ENCODE measurements at regions not wholly inside any gene's neighbourhood (a gene's known extent, or its start where the extent isn't known, plus 50 kb on each side); places are given as distances from the start of the nearest gene placed in this dataset.

- H3K9me3 ChIP-seq (ENCODE audit: control insufficient read depth, low read length): no peaks in the 10 kb centered on the region
- WGBS: 83% methylated on average over 5 of the region's 5 CpGs
- no peak overlapping the region for H3K9ac ChIP-seq (ENCODE audit: low read length)
Measured at GRCh38 chr7:14065286-14065685, 75.8 kb upstream of the ETV1 start.

GRCh38 chr7:14055813-14056212, 66.3 kb upstream of the ETV1 start:
- no peak overlapping the region for H3K4me2 ChIP-seq (ENCODE audit: low read length, poor library complexity, severe bottlenecking)
- H2BK120ac ChIP-seq (ENCODE audit: low read depth, low read length): no peak overlapping the region

More at GRCh38 chr7:14065286-14065685, 75.8 kb upstream of the ETV1 start:
- Histone ChIP-seq H3K23ac (ENCODE audit: low read length in 2 of 2) (no peak overlapping the region), H2BK5ac (ENCODE audit: low read depth, low read length, poor library complexity, severe bottlenecking) (no peak overlapping the region), H2BK12ac (ENCODE audit: low read length in 2 of 2) (no peak overlapping the region), H3K4ac (ENCODE audit: low read depth in 1 of 2, low read length in 2 of 2) (no peak overlapping the region), H4K91ac (ENCODE audit: low read length) (no peak overlapping the region), H3K27ac (ENCODE audit: low read length, poor library complexity, severe bottlenecking) (no peak overlapping the region), H2AK5ac (ENCODE audit: low read length, severe bottlenecking) (no peak overlapping the region), H2BK120ac (ENCODE audit: low read depth, low read length) (no peak overlapping the region), H4K8ac (ENCODE audit: low read length) (no peak overlapping the region), H3K14ac (ENCODE audit: low read length in 2 of 2) (no peak overlapping the region), H3K4me3 (ENCODE audit: insufficient read depth in 1 of 2, low read depth in 1 of 2, low read length in 2 of 2) (no peak overlapping the region), H3K27me3 (ENCODE audit: control insufficient read depth in 1 of 2, insufficient read depth in 1 of 2, low read length in 2 of 2) (no peaks in the 10 kb centered on the region), H3K79me1 (replicated peaks; ENCODE audit: low read length, poor library complexity, severe bottlenecking) (no peaks in the 10 kb centered on the region), H3K4me1 (ENCODE audit: control insufficient read depth, insufficient read depth, low read depth, low read length) (no peaks in the 10 kb centered on the region), H3K36me3 (ENCODE audit: control insufficient read depth in 1 of 2, insufficient read depth in 2 of 2, low read depth in 1 of 2, low read length in 2 of 2) (no peaks in the 10 kb centered on the region), H2BK15ac (ENCODE audit: low read depth, poor library complexity, severe bottlenecking) (no peak overlapping the region), H2AFZ (ENCODE audit: low read depth, low read length) (no peak overlapping the region), H3K18ac (ENCODE audit: low read depth in 1 of 2, low read length in 2 of 2) (no peak overlapping the region), H3K4me2 (ENCODE audit: low read length, poor library complexity, severe bottlenecking) (no peak overlapping the region)
- DNase-seq: no peak

GRCh38 chr7:14054125-14054524, 64.7 kb upstream of the ETV1 start:
- no peaks in the 10 kb centered on the region for H3K9me3 ChIP-seq (ENCODE audit: control insufficient read depth, low read length)
- H2BK5ac ChIP-seq (ENCODE audit: low read depth, low read length, poor library complexity, severe bottlenecking): no peak overlapping the region
- H3K79me1 ChIP-seq (replicated peaks; ENCODE audit: low read length, poor library complexity, severe bottlenecking): no peaks in the 10 kb centered on the region
- H3K4me2 ChIP-seq (ENCODE audit: low read length, poor library complexity, severe bottlenecking): no peak overlapping the region
- H3K27ac ChIP-seq (ENCODE audit: low read length, poor library complexity, severe bottlenecking): no peak overlapping the region
- H3K36me3 ChIP-seq (ENCODE audit: control insufficient read depth in 1 of 2, insufficient read depth in 2 of 2, low read depth in 1 of 2, low read length in 2 of 2): no peaks in the 10 kb centered on the region
- H3K14ac ChIP-seq (ENCODE audit: low read length in 2 of 2): no peak overlapping the region
- no peak overlapping the region for H4K91ac ChIP-seq (ENCODE audit: low read length)
- no peaks in the 10 kb centered on the region for H3K4me1 ChIP-seq (ENCODE audit: control insufficient read depth, insufficient read depth, low read depth, low read length)
- no peaks in the 10 kb centered on the region for H3K27me3 ChIP-seq (ENCODE audit: control insufficient read depth in 1 of 2, insufficient read depth in 1 of 2, low read length in 2 of 2)
- no peak overlapping the region for H3K4me3 ChIP-seq (ENCODE audit: insufficient read depth in 1 of 2, low read depth in 1 of 2, low read length in 2 of 2)
- H3K23ac ChIP-seq (ENCODE audit: low read length in 2 of 2): no peak overlapping the region
- no peak overlapping the region for H3K9ac ChIP-seq (ENCODE audit: low read length)
- no peak overlapping the region for H2AK5ac ChIP-seq (ENCODE audit: low read length, severe bottlenecking)
- H4K8ac ChIP-seq (ENCODE audit: low read length): no peak overlapping the region
- H2AFZ ChIP-seq (ENCODE audit: low read depth, low read length): no peak overlapping the region
- H2BK12ac ChIP-seq (ENCODE audit: low read length in 2 of 2): no peak overlapping the region
- H2BK120ac ChIP-seq (ENCODE audit: low read depth, low read length): no peak overlapping the region
- no peak overlapping the region for H3K18ac ChIP-seq (ENCODE audit: low read depth in 1 of 2, low read length in 2 of 2)
- no peak overlapping the region for H2BK15ac ChIP-seq (ENCODE audit: low read depth, poor library complexity, severe bottlenecking)
- 93% methylated on average over 3 of the region's 3 CpGs for WGBS
- no peak overlapping the region for H3K4ac ChIP-seq (ENCODE audit: low read depth in 1 of 2, low read length in 2 of 2)
- no peak for DNase-seq

More at GRCh38 chr7:14055813-14056212, 66.3 kb upstream of the ETV1 start:
- H3K18ac ChIP-seq (ENCODE audit: low read depth in 1 of 2, low read length in 2 of 2): no peak overlapping the region
- no peaks in the 10 kb centered on the region for H3K4me1 ChIP-seq (ENCODE audit: control insufficient read depth, insufficient read depth, low read depth, low read length)
- H3K23ac ChIP-seq (ENCODE audit: low read length in 2 of 2): no peak overlapping the region
- no peak overlapping the region for H3K4ac ChIP-seq (ENCODE audit: low read depth in 1 of 2, low read length in 2 of 2)
- H4K91ac ChIP-seq (ENCODE audit: low read length): no peak overlapping the region
- no peak overlapping the region for H4K8ac ChIP-seq (ENCODE audit: low read length)
- H2BK12ac ChIP-seq (ENCODE audit: low read length in 2 of 2): no peak overlapping the region
- 93% methylated on average over 3 of the region's 4 CpGs for WGBS
- H3K36me3 ChIP-seq (ENCODE audit: control insufficient read depth in 1 of 2, insufficient read depth in 2 of 2, low read depth in 1 of 2, low read length in 2 of 2): no peaks in the 10 kb centered on the region
- no peak overlapping the region for H3K9ac ChIP-seq (ENCODE audit: low read length)
- H3K9me3 ChIP-seq (ENCODE audit: control insufficient read depth, low read length): no peaks in the 10 kb centered on the region
- H3K27ac ChIP-seq (ENCODE audit: low read length, poor library complexity, severe bottlenecking): no peak overlapping the region
- H3K4me3 ChIP-seq (ENCODE audit: insufficient read depth in 1 of 2, low read depth in 1 of 2, low read length in 2 of 2): no peak overlapping the region
- no peak overlapping the region for H2BK15ac ChIP-seq (ENCODE audit: low read depth, poor library complexity, severe bottlenecking)
- DNase-seq: no peak
- H3K14ac ChIP-seq (ENCODE audit: low read length in 2 of 2): no peak overlapping the region
- no peaks in the 10 kb centered on the region for H3K27me3 ChIP-seq (ENCODE audit: control insufficient read depth in 1 of 2, insufficient read depth in 1 of 2, low read length in 2 of 2)
- no peak overlapping the region for H2BK5ac ChIP-seq (ENCODE audit: low read depth, low read length, poor library complexity, severe bottlenecking)
- no peak overlapping the region for H2AK5ac ChIP-seq (ENCODE audit: low read length, severe bottlenecking)
- no peak overlapping the region for H2AFZ ChIP-seq (ENCODE audit: low read depth, low read length)
- no peaks in the 10 kb centered on the region for H3K79me1 ChIP-seq (replicated peaks; ENCODE audit: low read length, poor library complexity, severe bottlenecking)

GRCh38 chr7:14048889-14049288, 59.4 kb upstream of the ETV1 start:
- H3K4me2 ChIP-seq (ENCODE audit: low read length, poor library complexity, severe bottlenecking): no peak overlapping the region
- H2AFZ ChIP-seq (ENCODE audit: low read depth, low read length): no peak overlapping the region
- H2BK5ac ChIP-seq (ENCODE audit: low read depth, low read length, poor library complexity, severe bottlenecking): no peak overlapping the region
- no peak overlapping the region for H3K14ac ChIP-seq (ENCODE audit: low read length in 2 of 2)
- no peaks in the 10 kb centered on the region for H3K4me1 ChIP-seq (ENCODE audit: control insufficient read depth, insufficient read depth, low read depth, low read length)
- 93% methylated on average over 2 of the region's 2 CpGs for WGBS
- H3K79me1 ChIP-seq (replicated peaks; ENCODE audit: low read length, poor library complexity, severe bottlenecking): no peaks in the 10 kb centered on the region
- no peak overlapping the region for H3K27ac ChIP-seq (ENCODE audit: low read length, poor library complexity, severe bottlenecking)
- no peaks in the 10 kb centered on the region for H3K27me3 ChIP-seq (ENCODE audit: control insufficient read depth in 1 of 2, insufficient read depth in 1 of 2, low read length in 2 of 2)
- no peak overlapping the region for H3K18ac ChIP-seq (ENCODE audit: low read depth in 1 of 2, low read length in 2 of 2)
- DNase-seq: peak; percentile 1
- H3K4ac ChIP-seq (ENCODE audit: low read depth in 1 of 2, low read length in 2 of 2): no peak overlapping the region
- H2AK5ac ChIP-seq (ENCODE audit: low read length, severe bottlenecking): no peak overlapping the region
- H2BK120ac ChIP-seq (ENCODE audit: low read depth, low read length): no peak overlapping the region
- H2BK15ac ChIP-seq (ENCODE audit: low read depth, poor library complexity, severe bottlenecking): no peak overlapping the region
- no peak overlapping the region for H4K91ac ChIP-seq (ENCODE audit: low read length)
- H3K36me3 ChIP-seq (ENCODE audit: control insufficient read depth in 1 of 2, insufficient read depth in 2 of 2, low read depth in 1 of 2, low read length in 2 of 2): no peaks in the 10 kb centered on the region
- H2BK12ac ChIP-seq (ENCODE audit: low read length in 2 of 2): no peak overlapping the region
- no peaks in the 10 kb centered on the region for H3K9me3 ChIP-seq (ENCODE audit: control insufficient read depth, low read length)
- no peak overlapping the region for H4K8ac ChIP-seq (ENCODE audit: low read length)
- H3K4me3 ChIP-seq (ENCODE audit: insufficient read depth in 1 of 2, low read depth in 1 of 2, low read length in 2 of 2): no peak overlapping the region
- no peak overlapping the region for H3K23ac ChIP-seq (ENCODE audit: low read length in 2 of 2)
- H3K9ac ChIP-seq (ENCODE audit: low read length): no peak overlapping the region
